GM21381 (cell line): ENCODE measurements at regions not wholly inside any gene's neighbourhood (a gene's known extent, or its start where the extent isn't known, plus 50 kb on each side); places are given as distances from the start of the nearest gene placed in this dataset.
"Not testable (repeated sequence)": the region's sequence is repeated elsewhere in the genome, so short reads cannot be mapped to it uniquely, and the experiment has no call there.

Experiments used
- ATAC-seq: cut with Tn5 transposase; IDR thresholded peaks from one replicate; pipeline ENCODE4 v1.9.1; 2021; ENCODE audit warnings: mild to moderate bottlenecking, moderate library complexity; ENCODE audit not compliant: unreplicated experiment

- ATAC-seq: not testable (repeated sequence)
Observed at GRCh38 chr21:10402461-10402860, 118.9 kb upstream of the TPTE start.

GRCh38 chr21:10405331-10405730 lies 116.1 kb upstream of the TPTE start:
- ATAC-seq: not testable (repeated sequence)

DNA sequence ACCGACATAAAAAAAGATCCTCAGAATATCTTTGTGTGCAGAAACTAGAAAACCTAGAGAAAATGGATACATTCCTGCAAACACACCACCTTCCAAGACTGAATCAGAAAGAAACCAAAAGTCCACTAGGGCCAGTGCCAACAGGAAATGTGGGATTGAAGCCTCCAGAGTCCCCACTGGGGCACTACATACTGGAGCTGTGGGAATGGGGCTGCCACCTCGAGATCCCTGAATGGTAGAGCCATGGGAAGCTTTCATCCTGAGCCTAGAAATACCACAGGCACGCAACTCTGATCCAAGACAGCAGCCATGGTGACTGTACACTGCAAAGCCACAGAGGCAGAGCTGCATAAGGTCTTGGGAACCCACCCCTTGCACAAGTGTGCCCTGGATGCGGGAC lies 111.6 kb upstream of the TPTE start:
- not testable (repeated sequence) for ATAC-seq

DNA sequence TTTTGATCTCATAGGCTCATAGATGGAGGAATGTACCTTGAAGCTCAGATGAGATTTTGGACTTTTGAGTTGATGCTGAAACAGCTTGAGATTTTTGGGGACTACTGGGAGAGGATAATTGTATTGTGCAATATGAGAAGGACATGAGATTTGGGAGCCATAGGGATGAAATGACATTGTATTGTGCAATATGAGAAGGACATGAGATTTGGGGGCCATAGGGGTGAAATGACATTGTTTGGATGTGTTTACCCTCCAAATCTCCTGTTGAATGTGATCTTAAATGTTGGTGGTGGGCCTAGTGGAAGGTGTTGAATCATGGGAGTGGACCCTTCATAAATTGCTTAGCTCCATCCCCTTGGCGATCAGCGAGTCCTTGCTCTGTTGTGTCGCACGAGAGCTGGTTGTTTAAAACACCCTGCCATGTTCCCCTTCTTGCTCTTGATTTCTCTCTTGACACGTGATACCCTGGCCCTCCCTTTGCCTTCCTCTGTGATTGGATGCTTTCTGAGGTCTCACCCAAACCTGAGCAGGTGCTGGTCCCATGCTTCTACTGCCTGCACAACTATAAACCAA lies 110.9 kb upstream of the TPTE start:
- ATAC-seq: not testable (repeated sequence)

GRCh38 chr21:10411776-10412526 lies 109.4 kb upstream of the TPTE start:
- ATAC-seq: not testable (repeated sequence)

DNA sequence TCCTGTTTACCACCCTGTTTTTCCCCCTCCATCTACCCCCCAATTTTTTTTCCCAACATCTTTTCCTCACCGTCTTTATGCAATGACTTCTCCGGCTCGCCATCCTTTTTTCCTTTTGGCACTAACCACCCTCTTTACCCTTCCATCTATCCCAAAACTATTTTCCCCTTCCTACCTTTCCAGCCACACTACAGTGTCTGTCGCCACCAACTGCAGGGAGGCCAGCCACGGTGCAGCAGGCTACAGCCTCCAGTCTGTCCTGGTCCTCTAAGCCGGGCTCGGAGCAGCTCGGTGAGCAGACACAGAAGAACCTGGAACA lies 108.5 kb upstream of the TPTE start:
- ATAC-seq: not testable (repeated sequence)

- not testable (repeated sequence) for ATAC-seq
Observed at GRCh38 chr21:10413247-10414120, 107.9 kb upstream of the TPTE start.

DNA sequence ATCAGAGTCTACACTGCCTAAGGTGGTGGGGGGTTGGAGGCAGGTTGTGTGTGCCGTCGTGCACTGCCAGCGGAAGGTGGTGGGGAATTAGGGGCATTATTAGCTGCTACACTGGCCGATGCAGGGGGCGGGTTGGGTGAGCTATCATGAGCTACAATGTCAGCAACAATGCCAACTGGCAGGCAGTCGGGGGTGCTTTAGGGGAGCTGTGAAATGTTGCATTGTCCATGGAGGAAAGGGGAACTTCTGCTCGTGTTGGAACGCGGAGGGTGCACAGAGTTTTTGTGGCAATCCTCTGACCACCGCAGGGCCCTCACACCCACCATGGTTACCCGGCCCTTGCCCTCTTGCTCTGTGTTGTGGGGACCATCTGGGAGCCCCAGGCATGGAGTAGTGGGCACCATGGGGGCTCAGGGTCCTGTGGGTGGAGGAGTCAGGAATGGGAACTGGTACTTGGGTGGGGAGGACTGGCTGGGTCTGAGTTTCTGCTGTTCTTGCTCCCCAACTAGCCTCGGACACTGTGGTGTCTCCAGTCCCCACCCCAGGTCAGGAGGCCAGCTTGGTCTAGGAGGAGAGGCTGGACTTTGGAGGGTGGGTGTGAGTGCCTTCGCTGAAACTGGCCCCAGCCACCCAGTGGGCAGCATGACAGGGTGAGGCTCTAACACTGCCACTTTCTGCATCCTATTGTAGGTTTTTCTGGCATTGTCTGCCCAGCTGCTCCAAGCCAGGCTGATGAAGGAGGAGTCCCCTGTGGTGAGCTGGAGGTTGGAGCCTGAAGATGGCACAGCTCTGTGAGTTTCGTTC lies 107.1 kb upstream of the TPTE start:
- ATAC-seq: not testable (repeated sequence)

DNA sequence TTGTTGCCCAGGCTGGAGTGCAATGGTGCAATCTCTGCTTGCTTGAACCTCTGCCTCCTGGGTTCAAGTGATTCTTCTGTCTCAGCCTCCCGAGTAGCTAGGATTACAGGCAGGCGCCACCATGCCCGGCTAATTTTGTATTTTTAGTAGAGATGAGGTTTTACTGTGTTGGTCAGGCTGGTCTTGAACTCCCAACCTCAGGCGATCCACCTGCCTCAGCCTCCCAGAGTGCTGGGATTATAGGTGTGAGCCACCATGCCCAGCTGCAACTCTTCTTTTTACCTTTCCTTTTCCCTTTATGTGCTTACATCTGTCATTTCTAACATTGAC lies 106.5 kb upstream of the TPTE start:
- ATAC-seq: not testable (repeated sequence)

GRCh38 chr21:10415456-10415855 lies 105.9 kb upstream of the TPTE start:
- ATAC-seq: not testable (repeated sequence)

- ATAC-seq: not testable (repeated sequence)
Observed at GRCh38 chr21:10415859-10416258, 105.5 kb upstream of the TPTE start.

GRCh38 chr21:10416691-10417447 lies 104.5 kb upstream of the TPTE start:
- ATAC-seq: not testable (repeated sequence)

- ATAC-seq: not testable (repeated sequence)
Observed at GRCh38 chr21:10417551-10418002, 103.8 kb upstream of the TPTE start.

DNA sequence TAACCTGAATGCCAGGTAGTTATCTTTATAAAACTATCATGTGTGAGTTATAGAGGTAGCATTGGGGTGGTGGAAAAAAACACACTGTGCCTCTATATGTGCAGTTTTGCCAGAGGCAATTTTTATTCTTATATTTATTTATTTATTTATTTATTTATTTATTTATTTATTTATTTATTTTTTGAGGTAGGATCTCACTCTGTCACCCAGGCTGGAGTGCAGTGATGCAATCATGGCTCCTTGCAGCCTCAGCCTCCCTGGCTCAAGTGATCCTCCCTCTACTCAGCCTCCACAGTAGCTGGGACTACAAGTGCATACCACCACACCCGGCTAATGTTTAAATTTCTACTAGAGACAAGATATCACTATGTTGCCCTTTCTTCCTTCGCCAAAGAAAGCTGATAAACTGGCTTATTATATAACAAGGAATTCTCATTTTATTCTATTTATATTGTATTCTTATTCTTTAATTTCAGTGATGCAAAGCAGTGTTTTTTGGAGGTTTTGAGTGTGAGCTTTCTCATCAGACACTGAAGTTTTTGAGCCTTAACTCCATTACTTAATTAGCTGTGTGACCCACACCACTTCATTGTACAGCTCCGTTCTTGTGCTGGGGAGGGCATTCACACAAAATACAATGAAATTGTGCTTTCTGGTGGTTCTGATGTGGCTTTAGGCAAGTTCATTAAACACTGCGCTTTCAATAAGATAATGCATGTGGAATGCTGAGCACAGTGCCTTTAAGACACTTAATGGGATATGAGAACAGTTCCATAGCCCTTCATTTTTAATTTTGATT lies 102.9 kb upstream of the TPTE start:
- not testable (repeated sequence) for ATAC-seq

DNA sequence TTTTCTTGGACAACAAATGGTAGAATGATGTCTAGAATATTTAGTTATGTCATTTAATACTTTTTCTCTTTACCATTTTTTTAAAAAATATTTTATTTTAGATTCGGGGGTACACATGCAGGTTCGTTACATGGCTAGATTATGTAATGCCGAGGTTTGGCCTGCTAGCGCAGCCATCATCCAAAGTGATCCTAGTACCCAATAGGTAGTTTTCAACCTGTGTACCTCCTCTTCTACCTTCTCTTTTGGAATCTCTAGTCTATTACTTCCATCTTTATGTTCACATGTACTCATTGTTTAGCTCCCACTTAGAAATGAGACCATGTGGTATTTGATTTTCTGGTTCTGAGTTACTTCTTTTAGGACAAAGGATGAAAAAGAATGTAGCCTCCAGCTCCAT lies 100.2 kb upstream of the TPTE start:
- ATAC-seq: not testable (repeated sequence)

DNA sequence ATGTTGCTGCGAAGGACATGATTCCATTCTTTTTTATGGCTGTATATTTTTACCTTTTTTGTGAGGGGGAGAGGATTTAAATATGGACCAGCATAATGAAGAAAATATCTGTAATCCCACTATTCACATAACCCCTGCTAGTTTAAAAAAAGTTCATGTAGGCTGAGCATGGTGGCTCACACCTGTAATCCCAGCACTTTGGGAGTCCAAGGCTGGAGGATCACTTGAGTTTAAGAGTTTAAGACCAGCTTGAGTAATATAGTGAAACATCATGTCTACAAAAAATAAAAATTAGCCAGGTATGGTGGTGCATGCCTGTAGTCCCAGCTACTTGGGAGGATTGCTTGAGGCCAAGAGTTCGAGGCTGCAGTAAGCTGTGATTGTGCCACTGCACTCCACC lies 99.8 kb upstream of the TPTE start:
- ATAC-seq: not testable (repeated sequence)

DNA sequence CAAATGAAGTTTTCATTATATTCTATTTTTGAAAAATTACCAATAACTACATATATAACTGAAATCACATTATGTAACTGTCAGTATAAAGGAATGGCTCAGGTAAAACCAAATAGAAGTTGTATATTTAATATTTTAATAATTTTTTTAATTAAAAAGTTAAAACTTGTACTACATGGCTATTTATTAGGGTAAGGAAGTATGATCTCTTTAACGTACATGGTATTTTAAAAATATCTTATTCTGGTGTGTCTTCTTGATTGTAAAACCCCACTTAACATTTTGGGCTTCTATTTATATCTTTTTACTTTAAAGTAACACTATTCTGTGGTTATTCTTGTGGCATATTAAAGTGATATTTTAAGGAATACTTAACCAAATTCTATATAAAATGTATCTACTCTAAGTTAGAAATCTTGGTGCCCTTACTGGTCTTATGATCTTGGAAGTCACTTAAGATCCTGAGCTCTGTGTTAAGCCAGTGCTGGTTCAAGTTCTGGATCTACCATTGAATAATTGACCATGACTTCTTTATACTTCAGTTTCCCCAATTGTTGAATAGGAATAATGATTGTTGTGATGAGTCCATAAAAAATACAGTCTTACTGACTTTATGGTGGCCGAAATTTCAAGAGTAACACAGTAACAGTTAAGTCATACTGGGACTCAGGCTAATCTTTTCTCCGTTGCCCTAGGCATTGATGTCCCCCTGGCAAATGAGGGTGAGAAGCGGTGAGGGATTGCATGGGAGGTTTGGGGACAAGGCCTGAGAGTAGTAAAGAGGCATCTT lies 97.1 kb upstream of the TPTE start:
- not testable (repeated sequence) for ATAC-seq

GRCh38 chr21:10424887-10425145 lies 96.6 kb upstream of the TPTE start:
- not testable (repeated sequence) for ATAC-seq

GRCh38 chr21:10425856-10426255 lies 95.5 kb upstream of the TPTE start:
- ATAC-seq: no peak
